ENCODE measurements at regions not wholly inside any gene's neighbourhood (a gene's known extent, or its start where the extent isn't known, plus 50 kb on each side); places are given as distances from the start of the nearest gene placed in this dataset.

DNA sequence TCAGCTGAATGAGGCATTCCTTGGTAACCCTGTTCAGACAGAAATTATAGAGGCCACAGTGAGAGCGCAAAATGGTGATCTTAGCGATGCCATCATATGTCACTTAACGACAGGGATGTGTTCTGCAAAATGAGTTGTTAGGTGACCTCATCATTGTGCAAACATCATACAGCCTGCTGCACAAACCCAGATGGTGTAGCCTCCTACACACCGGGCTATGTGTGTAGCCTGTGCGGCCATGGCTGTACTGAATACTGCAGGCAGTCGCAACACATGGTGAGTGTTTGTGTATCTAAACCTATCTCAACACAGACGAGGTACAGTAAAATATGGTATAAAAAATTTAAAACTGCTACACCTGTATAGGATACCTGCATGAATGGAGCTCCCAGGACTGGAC lies 234.1 kb upstream of the PMEPA1 start:
- no peak for DNase-seq (ENCODE audit: low read depth)

DNA sequence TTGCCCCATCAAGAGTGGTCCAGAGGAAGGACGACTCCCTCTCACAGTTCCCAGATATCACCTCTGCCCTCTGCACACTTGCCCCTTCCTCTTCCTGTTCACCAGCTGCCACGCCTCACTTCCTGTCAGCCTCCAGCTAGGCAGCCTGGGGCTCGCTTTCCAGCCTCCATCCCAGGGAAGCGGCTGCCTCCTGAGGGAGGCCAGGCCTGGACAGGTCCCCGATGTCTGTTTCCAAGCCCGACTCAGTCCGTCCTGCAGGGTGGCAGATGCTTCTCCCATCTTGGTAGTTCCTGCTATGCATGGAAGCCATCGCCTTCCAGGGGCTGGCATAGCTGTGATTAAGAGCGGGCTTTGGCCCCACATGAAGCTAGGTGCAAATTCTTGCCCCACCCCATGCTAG lies 233.5 kb upstream of the PMEPA1 start:
- no peak for DNase-seq (ENCODE audit: low read depth)

DNA sequence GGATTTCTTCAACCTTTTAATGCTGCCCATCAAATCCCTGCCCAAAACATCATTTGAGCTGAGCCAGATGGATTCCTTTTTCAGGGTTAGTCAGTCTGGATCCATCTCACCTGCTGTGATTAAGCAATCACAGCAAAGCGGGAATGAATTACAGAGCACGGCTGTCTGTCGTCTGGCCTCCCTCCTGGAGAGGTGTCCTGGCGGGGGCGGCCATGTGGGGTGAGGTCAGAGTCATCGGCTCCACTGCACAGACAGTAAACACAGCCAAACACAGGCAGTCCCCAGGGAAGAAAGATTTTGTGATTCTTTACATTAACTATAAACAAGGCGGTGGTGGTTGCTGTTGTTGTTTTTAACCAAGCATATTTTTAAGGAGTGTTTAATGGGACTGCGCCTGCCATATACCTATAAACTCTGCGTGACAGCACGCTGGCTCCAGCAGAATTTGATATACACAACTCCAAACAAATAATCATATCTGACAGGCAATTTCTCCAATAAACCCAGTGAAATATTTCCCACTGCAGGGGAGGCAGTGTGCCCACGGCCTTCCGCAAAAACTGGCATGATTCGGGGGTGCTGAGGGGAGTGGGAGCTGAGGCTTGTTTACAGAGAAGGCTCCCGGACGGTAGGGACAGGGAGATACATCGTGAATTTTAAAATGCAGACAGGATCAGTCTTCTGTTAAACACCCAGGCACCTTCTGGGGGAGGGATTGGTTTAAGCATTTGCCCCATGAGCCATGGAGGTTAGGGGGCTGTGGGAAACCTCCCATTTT lies 232.0 kb upstream of the PMEPA1 start:
- DNase-seq (ENCODE audit: low read depth) = no peak

DNA sequence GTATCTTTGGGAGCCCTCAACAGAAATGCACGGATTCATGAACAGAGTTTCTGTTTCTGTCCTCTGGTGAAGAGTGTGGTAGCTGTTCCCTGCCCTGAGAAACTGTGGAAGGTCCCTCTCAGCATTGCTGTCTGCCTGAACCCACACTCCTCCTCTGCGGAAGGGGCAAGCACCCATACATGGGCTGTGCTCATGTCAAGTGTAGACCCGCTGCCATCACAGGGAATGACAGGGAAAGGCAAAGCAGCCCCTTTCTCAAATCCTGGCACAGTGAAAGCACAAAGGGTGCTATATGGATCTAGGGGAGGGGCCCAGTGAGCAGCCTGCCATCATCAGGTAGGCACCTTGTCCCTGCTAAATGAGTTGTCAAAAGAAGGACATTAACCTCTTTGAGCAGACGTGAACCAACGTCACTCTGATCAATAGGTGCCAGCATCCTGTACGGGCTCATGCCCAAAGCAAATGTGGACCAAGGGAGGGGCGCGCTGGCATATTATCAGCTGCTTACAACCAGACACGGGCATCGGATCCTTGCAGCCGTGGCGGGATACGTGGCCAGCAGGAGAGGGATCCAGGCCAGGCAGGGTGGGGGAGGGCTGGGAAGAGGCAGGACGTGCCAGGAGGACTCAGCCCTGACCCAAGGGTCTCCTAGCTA lies 231.2 kb upstream of the PMEPA1 start:
- no peak for DNase-seq (ENCODE audit: low read depth)

DNA sequence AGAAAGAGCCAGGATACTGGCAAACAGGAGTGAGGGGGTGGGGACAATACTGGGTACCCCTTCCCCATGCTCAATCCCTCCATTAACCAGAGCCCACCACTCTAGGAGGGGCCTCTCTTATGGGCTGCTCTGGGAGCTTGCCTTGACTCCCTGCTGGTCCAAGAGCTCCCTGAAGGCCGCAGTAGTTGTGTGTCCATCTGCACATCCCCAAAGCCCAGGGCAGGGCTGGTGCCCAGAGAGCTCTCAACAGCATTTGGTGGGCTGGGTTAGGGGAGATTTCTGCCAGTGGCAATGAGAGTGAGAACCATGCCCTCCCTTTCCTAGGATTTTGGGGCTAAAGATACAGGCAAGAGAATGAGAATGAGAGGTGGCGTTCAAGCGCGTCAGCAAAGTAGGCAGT lies 230.6 kb upstream of the PMEPA1 start:
- no peak for DNase-seq (ENCODE audit: low read depth)

DNA sequence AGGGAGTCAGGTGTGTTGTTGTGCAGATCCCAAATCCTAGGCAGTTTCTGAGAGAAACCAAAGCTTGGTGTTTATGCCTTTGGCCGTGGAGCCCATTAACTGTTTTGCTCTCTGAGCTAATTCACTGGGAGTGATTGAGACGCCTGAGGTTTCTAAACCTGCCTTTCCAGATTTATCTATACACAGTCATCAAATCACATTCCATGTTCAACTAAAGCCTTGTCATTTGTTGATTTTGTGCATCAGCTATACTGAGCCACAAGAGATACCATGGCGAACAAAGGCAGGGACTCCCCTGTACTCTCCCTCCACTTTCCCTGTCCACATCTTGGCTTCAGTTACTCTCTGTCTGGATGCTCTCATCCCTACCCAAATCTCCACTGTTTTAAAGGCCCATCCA lies 229.7 kb upstream of the PMEPA1 start:
- no peak for DNase-seq (ENCODE audit: low read depth)

DNA sequence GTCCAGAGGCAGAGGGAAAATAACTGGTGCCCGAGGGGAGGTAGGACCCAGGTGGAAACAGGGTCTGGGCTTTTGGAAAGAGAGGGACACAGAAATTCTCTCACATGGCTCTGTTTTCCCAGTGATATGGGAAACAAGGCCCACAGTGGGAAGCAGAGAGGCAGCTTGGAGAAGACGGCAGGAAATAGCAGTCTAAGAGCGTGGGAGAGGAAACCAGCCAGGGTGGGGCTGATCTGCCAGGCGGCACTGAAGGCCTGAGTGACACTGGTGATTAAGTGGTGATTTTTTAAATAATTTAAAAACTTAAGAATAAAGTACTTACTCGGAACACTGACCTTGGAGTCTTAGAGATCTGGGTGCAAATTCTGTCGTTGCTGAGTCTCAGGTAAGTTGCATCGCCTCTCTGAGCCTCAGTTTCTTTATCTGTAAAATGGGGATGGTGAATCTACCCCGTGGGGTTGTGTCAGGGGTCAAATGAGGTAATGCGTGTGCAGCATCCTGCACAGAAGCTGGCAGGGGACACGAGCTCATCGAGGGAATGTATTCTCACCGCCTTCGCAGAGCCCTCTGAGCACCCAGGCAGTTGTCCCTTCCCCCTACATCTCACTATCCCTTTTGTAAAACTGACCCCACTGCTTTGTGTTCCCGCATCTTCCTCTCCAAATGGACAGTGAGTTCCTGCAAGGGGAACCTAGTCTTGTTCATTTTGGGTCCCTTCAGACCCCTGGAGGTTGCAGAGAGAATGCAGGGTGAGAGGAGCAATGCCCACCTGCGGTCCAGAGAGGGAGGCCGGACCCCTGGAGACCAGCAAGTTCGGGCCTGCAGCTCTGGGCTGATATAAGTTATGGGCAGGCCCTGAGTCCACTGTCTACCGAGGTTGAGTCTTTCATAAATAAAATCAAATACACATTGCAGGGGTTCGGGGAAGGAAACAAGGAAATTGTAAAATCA lies 228.6 kb upstream of the PMEPA1 start:
- no peak for DNase-seq (ENCODE audit: low read depth)

DNA sequence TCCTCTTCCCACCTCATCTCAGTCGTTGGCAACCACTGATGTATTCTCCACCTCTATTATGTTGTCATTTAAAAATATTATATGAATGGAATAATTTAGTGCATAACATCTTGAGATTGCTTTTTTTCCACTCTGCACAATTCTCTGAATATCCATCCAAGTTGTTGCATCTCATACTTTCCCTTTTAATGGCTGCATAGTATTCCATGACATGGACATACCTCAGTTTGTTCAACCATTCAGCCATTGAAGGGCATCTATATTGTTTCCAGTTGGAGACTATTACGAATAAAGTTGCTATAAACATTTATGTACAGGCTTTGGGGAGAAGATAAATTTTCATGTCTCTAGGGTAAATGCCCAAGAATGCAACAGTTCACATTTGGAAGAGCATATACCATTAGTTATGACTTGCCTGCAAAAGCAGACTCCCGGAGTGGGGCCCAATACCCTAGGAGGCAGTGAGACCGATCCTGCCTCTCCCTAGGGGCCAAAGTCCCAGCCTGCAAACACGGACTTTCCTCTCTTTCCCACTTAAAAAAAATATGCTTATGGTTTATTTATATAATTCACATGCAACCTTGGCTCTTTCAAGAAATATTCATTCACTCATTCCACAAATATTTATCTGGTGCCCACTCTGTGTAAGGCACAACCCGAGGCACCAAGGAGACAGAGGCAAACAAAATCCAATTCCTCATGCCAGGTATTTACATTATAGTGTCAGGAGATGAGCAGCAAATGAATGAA lies 227.0 kb upstream of the PMEPA1 start:
- no peak for DNase-seq (ENCODE audit: low read depth)

DNA sequence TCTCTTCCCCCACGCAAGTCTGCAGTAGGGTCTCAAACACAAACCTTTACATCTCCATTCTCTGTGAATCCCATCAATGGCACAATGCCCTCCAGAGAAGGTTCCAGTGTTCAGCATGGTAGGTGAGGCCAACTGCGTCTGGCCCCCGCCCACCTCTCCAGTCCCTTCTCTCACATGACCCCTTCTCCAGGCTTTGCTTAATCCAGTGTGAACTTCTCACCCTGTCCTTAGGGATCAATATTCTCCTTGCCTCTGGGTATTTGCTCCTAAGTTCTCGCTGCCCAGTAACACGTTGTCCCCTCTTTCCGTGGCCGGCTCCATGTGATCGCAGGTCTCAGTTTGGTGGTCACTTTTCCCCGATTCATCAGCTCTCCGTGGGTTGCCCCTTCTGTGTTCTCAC lies 225.1 kb upstream of the PMEPA1 start:
- no peak for DNase-seq (ENCODE audit: low read depth)

DNA sequence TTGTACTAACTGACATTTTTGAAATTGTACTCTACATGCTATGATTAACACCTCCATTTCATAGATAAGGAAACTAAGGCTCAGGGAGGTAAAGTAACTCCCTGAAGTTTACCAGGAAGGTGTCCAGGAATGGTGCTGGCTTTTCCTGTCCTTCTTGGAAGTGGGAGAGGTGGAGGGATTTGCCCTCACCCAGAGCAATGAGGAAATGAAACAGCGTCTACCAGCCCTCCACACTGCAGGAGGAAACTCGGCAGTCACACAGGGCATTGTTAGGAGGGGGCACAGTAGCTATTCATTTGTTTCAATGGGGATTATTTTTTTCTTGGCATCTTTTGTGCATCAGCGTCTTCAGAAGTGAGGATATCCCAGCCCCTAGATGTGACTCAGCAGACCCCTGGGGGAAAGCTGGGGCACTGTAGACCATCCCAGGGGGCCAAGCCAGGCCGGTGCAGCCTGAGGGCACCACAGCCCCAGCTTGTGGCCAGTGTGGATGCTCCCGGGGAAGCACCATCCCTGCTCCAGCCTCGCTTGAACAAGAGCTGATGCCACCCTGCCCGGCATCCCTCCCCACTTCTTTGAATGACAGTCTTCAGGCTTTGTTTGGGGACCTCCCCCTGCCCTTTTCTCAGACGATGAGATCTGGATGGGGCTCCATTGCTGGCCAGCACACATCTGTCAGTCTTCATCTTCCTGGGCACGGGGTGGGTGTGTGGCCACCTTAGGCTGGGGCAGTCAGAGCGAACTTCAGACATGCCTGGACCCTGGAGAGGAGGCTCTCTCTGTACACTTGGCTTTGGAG lies 224.4 kb upstream of the PMEPA1 start:
- no peak for DNase-seq (ENCODE audit: low read depth)

DNA sequence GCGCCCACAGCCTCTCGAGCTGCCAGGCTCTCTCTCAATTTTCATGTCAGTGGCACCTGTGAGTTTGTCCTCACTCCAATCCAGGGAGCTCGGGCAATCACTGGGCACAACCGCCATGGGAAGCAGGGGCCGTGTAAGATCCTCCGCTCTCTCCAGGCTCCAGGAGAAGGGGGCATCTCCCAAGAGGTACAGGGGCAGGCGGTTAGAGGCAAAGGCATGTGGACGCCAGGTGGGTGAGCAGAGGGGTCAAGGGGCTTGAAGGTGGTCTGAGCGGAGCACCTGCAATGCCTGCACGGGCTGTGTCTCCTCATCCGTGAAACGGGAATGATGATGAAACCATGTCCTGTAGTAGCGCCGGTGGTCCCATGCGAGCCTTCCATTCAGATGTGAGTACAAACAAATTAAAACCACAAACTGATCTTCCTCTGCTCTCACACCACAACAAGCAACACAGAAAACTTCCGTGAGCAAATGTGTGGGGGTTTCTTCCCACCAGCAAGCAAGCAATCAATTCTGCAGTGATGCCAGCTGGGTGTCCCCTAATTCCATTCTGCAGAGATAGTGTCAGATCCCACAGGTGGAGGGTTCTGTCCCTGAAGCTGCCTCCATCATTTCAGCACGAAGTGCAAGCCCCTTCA lies 222.5 kb upstream of the PMEPA1 start:
- no peak for DNase-seq (ENCODE audit: low read depth)

DNA sequence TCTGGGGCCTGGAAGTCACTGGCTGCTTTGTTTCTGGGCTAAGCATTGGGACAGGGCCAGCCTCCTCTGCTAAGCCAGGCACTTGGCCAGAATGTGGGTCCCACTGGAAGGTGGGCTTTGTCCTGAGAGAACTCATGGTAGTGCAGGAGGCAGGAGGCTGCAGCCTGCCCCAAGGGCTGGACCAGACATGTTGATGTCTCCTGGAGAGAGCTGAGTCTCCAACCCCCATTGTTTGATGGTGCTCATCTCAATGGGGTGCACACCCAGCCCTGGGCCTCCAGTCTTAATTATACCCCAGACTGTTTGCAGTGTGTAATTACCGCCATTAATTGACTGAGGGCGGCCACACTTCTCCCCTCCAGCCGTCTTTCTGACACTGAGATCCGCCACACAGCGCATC lies 220.5 kb upstream of the PMEPA1 start:
- no peak for DNase-seq (ENCODE audit: low read depth)

DNA sequence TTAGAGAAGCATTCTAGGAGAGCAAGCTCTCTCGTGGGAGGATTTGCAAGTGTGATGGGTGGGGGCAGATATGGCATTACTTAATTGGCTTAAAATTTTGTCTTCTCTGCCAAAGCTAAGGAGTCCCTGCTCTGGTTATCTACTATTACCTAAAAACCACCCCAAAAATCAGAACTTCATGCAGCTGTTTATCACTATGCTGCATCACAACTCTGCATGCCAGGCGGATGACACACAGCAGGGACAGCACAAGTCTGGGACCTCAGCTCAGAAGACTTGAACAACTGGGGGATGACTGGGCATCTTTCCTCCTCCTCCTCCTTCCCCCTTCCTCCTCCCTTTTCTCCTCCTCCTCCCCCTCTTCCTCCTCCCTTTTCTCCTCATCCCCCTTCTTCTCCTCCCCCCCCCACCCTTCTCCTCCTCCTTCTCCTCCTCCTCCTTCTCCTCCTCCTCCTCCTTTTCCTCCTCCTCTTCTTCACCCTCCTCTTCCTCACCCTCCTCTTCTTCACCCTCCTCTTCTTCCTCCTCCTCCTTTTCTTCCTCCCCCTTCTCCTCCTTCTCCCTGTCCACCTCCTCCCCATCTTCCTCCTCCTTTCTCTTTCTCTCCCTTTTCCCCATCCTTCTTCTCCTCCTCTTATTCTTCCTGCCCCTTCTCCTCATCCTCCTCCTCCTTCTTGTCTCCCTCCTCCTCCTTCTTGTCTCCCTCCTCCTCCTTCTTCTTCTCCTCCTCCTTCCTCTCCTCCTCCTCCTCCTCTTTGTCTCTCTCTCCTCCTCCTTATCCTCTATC lies 218.6 kb upstream of the PMEPA1 start:
- DNase-seq (ENCODE audit: low read depth) = peak; percentile 9

DNA sequence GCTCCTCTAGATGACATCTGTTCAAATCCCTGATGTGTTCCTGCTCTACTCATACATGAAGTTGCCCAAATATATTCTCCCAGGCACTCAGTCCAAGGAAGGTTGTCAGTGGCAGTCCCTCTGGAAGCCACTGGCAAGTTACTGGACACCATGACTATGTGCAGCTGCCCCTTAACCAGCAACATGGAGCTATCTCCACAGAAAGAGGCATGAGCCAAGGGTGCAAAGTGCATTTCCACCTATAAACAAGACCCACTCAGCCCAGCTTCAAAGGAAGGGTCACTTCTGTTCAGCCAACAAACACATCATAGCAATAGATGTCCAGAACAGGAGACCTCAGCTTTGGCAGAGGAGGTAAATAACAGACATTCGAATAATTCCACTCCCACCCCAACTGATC lies 217.6 kb upstream of the PMEPA1 start:
- DNase-seq (ENCODE audit: low read depth) = no peak

DNA sequence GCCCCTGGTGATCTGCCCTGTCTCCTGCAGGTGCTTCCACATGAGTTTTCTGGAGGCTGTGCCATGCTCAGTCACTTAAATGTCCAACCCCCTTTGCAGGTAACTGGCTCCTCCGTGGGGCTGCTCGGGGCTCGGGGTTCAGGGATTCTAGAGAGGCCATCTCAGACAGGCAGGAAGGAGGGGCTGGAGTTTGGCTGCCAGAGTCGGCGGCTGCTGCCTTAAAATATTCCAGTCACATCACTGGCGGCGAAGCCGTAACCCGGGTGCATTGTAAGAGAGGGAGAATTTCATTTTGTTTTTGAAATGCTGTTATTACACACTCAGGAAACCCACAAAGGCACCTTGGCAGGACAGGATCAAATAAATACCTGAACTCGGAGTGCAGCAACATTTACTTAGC lies 212.9 kb upstream of the PMEPA1 start:
- DNase-seq (ENCODE audit: low read depth) = no peak

DNA sequence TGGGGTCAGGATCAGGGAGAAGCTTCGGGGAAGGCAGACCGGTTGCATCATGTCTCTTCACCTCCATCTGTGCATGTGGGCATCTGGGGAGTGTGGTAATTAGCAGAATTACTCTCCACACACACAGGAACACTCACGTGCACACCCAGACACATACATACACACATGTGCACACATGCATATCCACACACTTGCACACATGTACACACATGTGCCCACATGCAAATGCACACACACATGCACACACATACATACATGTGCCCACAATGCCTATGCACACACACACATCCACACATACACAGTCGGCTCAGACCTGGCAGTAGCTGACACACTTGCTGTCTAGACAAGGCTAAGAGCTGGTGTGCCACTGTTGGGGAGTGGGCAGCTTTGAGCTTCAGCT lies 212.3 kb upstream of the PMEPA1 start:
- DNase-seq (ENCODE audit: low read depth) = no peak

DNA sequence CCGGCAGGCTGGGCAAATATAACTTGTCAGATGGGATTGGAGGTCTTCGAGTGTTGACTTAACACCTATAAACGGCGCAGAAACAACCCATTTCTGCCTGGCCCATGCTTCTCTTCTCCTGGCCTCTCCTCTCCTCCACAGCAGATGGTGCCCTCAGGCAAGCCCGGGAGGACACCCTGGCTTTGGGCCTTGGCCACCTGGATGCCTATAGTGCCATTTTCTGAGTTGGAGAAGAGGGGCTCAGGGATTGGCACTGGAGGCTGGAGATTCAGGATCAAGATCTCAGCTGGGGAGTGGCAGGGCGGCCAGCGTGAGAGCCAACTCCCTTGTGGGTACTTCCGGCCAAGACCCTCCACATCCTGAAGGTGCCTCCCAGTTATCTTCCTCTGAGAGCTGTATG lies 211.9 kb upstream of the PMEPA1 start:
- DNase-seq (ENCODE audit: low read depth) = no peak

DNA sequence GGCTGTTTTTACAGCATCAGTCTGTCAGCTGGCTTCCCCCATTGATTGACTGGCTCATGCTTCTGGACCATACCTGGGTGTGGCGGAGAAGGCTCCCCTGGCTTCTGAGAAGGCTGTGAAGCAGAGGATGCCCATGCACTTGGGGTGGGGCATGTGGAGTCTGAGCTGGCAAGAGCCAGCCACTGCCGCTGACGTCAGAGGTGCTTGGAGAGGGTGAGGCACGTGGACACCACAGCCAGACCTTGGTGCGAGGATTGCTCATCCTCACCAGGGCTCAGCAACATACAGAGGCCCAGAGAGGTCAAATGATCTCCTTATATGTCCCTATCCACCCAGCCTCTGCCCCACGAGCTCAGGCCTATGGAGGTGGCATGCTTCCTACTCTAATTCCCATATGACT lies 211.2 kb upstream of the PMEPA1 start:
- DNase-seq (ENCODE audit: low read depth) = no peak

DNA sequence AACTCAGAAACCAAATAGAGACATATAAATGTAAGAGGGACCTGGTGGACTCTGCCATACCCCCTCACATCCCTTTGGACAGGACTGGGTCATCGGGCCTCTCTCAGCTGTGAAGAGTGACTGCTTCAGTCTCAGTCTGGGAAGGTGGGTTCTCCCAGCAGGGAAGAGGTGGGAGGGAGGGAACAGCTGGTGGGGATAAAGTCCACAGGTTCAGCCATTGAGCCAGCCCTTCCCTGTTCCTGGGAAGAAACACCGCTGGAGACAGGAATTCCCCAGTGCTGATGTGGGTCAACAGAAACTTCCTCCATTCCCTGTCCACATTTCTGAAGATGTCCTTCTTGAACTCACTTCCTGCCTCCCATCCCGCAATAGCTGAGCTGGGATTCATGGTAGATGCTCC lies 209.2 kb upstream of the PMEPA1 start:
- DNase-seq (ENCODE audit: low read depth) = no peak

DNA sequence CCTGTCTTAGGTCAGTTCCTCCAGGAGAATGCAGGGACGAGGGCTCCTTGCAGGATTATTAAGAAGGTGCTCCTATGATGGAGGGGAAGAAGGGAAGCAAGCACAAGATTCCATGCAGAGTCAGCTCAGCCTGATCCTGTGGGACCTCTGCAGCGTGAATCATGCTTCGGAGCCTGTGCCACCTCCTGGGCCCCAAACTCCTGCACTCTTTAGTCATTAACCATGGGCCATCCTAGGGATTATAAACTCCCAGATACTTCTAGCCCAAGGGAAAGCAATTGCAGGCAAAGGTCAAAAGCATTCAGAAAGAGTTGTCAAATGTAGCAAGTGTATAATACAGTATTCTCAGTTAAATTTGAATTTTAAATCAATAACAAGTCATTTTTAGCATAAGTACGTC lies 208.7 kb upstream of the PMEPA1 start:
- DNase-seq (ENCODE audit: low read depth) = no peak
